ENCODE measurements at regions not wholly inside any gene's neighbourhood (a gene's known extent, or its start where the extent isn't known, plus 50 kb on each side); places are given as distances from the start of the nearest gene placed in this dataset.
A peak's percentile ranks its signal among the peaks of the same experiment; 100 is the strongest.
"Not testable (repeated sequence)": the region's sequence is repeated elsewhere in the genome, so short reads cannot be mapped to it uniquely, and the experiment has no call there.

- peak; percentile 75 for DNase-seq (ENCODE audit: low read depth)
Observed at GRCh38 chr13:64078025-64078424, 2662.4 kb upstream of the PCDH20 start.

DNA sequence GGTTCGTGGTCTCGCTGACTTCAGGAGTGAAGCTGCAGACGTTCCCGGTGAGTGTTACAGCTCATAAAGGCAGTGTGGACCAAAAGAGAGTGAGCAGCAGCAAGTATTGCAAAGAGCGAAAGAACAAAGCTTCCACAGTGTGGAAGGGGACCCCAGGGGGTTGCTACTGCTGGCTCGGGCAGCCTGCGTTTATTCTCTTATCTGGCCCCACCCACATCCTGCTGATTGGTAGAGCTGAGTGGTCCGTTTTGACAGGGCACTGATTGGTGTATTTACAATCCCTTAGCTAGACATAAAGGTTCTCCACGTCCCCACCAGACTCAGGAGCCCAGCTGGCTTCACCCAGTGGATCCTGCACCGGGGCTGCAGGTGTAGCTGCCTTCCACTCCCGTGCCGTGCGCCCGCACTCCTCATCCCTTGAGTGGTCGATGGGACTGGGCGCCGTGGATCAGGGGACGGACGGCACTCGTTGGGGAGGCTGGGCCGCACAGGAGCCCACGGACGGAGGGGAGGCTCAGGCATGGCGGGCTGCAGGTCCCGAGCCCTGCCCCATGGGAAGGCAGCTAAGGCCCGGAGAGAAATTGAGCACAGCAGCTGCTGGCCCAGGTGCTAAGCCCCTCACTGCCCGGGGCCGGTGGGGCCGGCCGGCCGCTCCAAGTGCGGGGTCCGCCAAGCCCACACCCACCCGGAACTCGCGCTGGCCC lies 2661.6 kb upstream of the PCDH20 start:
- DNase-seq (ENCODE audit: low read depth) = not testable (repeated sequence)

DNA sequence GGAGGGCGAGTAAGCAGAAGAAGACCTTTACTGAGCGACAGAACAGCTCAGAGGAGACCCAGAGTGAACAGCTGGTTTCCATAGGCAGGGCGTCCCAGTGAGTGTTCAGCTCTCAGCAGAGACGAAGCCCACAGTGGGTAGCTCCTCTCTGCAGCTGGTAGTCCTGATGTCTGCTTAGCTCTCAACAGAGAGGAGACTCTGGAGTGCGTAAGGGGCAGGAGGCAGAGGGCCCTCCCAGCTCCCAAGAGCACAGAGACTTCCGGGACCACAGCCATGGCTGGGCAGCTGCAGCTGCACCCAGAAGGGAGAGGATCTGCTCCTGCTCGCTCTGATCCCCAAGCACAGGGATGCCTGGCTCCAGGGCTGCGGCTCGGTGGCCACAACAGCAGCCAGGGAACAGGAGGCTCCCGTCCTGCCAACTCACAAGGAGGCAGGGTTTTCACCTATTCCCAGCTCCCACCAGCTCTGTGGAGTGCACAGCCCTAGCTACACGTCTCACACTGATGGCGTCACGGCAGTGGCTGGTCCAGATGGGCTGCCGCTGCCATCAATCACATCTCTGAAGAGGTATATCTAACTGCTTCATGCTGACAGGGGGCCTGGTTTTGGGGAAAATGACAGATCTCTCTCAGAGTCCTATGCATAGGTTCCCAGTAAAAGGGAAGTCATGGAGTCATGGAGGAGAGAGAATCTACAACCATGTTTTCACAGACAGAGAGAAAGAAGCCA lies 2660.1 kb upstream of the PCDH20 start:
- peak; percentile 87 for DNase-seq (ENCODE audit: low read depth)

DNA sequence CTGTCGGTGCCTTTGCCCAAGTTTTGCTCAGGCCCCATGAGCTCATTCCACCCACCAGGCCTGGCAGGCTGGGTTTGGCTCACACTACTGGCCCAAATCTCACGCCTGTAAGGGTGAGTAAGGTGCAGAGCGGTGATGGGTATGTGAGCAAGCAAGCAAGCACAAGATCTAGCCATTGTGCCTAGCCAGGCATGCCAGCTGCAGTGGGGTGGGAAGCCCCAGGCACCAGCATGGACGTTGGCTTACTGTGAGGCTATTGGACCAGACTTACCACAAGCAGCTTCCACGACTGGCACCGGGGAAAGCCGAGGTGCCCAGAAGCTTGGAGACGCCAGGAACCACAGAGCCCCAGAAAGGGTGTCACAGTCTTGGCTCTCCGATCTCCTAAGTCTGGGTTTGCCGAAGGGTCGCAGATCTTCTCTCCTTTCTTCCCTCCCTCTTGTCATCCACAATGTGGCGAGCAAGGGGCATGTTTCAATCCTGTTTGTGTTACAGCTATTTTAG lies 2659.4 kb upstream of the PCDH20 start:
- DNase-seq (ENCODE audit: low read depth) = peak; percentile 54

GRCh38 chr13:64073203-64073602 lies 2657.6 kb upstream of the PCDH20 start:
- DNase-seq (ENCODE audit: low read depth) = no peak

DNA sequence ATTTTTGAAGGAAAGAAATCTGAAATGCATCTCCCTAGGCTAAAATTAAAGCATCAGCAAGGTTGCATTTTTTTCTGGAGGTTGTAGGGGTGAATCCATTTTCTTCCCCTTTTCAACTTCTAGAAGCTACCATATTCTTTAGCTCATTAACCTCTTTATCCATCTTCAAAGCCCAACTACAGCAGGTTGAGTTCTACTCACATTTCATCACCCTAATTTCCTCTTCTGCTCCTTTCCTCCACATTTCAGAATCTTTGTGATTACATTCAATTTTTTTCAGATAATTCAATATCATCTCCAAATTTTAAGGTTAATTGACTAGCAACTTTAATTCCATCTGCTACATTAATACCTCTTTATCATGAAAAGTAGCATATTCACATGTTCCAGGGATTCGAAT lies 2655.7 kb upstream of the PCDH20 start:
- DNase-seq (ENCODE audit: low read depth) = no peak

GRCh38 chr13:64069892-64070291 lies 2654.2 kb upstream of the PCDH20 start:
- DNase-seq (ENCODE audit: low read depth) = no peak

GRCh38 chr13:64066711-64067110 lies 2651.1 kb upstream of the PCDH20 start:
- DNase-seq (ENCODE audit: low read depth) = no peak

- no peak for DNase-seq (ENCODE audit: low read depth)
Observed at GRCh38 chr13:64061649-64062048, 2646.0 kb upstream of the PCDH20 start.

DNA sequence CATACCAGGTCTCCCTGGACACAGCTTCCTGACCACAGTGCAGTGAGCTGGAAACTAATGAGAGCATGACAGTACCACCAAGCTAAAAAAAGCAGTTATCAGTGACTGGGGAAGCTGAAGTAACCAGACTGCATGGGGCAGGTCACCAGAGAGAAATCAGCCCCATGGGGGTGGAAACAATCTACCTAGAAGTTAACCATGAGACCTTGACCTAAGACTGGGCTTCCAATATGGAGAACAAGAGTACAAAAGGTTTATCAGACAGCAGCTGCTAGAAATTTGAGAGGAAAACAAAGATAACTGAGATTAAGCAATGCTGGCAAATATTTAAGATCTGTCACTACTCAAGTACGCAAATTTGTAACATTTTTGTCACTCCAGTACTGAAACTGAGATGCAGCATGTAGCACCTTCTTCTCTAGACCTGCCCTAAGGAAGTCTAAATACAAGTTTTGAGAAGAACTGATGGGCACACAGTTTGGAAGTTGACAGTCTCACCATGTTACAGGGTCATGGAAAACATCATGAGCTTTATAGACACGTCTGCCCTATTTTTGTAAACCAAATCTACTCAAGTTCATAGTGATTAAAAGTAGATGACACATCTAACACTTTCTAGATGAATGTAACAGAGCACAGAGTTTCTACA lies 2641.8 kb upstream of the PCDH20 start:
- no peak for DNase-seq (ENCODE audit: low read depth)

GRCh38 chr13:64054321-64054720 lies 2638.7 kb upstream of the PCDH20 start:
- peak; percentile 7 for DNase-seq (ENCODE audit: low read depth)

DNA sequence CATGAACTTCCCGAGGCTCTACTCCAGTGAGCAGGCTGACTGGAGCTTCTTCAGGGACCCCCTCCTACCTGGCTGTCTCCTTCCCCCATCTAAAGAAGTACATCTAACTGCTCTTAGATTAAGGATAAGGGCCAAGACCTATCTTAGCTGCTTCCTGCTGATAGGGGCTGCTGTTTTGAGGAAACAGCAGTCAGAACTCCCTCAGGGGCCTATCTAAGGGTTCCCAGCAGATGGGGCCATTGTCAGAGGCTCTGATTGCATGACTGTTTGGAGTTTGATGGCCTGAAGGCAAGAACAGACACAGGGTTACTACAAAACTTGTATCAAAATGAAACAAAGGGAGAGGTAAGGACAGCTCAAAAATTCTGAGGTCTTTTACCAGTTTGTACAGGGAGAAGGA lies 2636.9 kb upstream of the PCDH20 start:
- peak; percentile 4 for DNase-seq (ENCODE audit: low read depth)

GRCh38 chr13:64051278-64051677 lies 2635.6 kb upstream of the PCDH20 start:
- DNase-seq (ENCODE audit: low read depth) = no peak

DNA sequence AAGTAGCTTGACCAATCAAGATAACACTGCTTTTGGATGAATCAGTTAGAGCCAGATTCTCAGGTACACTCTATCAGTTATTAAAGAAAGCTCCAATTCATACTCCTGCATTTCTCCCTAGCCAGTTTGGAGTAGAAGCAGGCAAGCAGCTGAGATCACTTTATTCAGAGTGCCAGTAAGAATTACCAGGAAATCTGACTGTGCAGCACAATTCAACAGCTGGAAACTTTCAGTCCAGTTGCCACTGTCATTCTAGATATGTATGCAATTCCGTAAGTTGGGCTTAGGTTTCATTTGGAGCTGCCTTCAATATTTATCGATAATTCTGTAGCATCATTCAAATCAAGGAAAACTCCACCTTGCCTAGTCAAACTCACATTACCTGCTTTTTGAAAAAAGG lies 2625.6 kb upstream of the PCDH20 start:
- DNase-seq (ENCODE audit: low read depth) = no peak

GRCh38 chr13:64033921-64034320 lies 2618.3 kb upstream of the PCDH20 start:
- no peak for DNase-seq (ENCODE audit: low read depth)

DNA sequence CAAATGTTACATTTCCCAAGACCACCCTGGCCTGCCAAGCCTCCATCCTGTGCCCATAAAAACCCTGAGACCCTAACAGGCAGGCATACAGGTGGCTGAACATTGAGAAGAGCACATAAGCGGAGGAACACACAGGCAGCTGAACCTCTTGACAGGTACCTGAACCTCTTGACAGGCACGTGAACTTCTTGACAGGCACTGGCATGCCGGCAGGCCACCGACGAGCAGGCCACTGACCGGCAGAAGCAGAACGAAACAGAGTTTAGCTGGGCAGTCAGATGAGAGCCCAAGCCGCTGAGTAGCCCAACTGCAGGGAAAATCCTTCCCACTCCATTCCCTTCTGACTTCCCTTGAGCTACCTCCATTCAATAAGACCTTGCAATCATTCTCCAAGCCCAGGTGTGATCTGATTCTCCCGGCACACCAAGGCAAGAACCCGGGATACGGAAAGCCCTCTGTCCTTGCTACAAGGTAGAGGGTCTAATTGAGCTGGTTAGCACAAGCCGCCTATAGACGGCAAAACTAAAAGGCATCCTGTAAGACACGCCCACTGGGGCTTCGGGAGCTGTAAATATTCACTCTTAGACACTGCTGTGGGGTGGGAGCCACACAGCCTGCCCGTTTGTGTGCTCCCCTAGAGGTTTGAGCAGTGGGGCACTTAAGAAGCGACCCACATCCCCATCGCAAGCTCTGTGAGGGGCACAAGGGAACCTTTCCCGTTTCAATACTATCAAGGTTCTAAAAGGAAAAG lies 2613.9 kb upstream of the PCDH20 start:
- DNase-seq (ENCODE audit: low read depth) = no peak

DNA sequence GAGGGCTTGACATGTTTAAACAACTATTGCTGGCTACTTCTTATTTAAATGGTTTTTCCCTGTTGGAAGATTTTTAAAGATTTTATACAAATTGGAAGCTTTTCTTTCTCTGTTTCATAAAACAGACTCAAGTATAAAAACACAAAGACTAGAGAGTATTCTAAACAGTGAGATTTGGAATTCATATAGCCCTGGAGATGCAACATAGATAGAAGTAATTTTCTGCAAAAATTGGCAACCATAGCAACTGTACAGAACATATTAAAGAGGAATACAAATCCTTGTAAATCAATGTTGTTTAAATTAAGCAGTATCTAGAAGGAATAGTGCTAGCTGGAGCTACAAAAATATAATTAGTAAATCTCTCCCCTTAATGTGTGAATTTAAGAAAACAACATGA lies 2612.9 kb upstream of the PCDH20 start:
- DNase-seq (ENCODE audit: low read depth) = no peak

DNA sequence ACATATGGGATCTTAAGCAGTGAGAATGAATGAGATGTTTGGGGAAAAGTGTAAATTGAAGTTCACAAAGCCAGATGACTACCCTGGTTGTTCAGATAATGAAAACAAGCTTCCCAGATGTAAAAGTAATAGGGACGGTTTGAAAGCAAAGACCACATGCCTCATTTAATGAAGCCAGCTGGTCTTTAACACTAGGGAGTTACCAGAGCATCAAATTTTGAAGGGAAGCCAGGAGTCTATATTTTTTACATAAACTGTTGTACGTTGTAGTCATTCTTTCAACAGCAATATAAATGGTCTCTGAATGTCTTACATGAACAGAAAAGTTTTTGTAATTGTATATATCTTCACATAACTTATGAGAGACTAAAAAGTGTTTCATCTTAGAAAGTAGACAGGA lies 2604.5 kb upstream of the PCDH20 start:
- no peak for DNase-seq (ENCODE audit: low read depth)

DNA sequence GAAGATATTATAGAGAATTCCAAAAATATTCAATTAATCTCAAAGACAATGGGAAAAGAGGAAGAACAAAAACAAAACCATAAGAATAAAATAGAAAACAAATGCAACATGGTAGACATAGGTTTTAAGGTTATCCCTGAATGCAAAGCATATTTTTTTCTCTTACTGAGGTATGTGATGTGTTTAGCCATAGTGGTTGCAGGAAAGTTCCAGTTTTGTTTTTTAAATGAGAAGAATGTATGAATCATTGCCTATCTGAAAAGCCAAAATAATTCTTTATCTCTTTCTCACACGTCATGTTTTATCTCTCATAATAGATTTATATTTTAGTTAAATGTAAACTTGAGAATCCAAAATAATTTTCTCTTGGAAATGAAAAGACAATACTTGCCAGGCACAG lies 2591.7 kb upstream of the PCDH20 start:
- DNase-seq (ENCODE audit: low read depth) = no peak

DNA sequence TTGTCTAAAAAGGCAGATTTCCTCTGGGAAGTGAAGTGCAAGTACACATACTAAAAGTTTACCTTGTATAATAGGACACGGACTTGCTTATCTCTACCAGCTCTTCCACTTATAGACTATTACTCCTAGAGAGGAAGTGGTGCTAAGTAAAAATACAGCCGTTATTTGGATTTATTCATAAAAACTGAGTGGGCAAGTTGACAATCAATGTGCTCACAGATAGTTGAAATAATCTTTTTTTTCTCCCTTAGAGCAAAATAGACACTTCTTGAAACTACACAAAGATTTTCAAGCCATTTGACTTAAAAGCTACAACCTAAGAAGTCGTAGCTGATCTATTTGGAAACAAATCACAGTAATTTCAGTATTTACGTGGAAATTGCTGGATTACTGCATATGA lies 2584.7 kb upstream of the PCDH20 start:
- no peak for DNase-seq (ENCODE audit: low read depth)

DNA sequence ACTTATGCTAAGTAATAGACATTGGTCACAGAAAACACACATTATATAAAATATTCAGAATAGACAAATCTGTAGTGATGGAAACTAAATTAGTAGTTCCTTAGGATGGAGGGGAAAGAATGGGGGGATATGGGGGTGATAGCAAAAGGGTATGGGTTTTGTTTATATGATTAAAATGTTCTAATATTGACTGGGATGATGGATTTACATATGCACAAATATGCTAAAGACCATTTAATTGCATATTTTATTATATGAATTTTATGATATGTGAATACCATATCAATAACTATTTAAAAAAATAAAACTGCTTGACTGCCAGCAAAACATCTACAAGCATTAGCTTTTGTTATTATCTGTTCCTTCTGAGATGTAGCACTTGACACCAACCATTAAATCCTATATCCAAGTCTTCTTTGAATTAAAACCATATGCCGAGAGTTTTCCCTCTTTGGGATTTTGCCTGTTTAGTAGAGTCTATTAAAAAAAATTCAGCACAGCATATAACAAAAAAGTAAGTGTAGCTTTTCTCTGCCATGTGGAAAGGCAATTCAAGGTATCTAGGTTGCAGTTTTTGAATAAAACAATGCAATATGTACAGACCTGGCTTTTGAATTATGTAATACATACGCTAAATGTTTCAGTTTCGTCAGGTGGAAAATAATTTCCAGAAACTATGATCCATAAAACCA lies 2584.1 kb upstream of the PCDH20 start:
- DNase-seq (ENCODE audit: low read depth) = no peak

GRCh38 chr13:63983366-63983765 lies 2567.7 kb upstream of the PCDH20 start:
- no peak for DNase-seq (ENCODE audit: low read depth)
